Stimulated activated CD4-positive, alpha-beta T cell treated with anti-CD3 and anti-CD28 coated beads, Interleukin-4, amount 100 ng/mL, for 48 hours (primary cell): ENCODE measurements at regions not wholly inside any gene's neighbourhood (a gene's known extent, or its start where the extent isn't known, plus 50 kb on each side); places are given as distances from the start of the nearest gene placed in this dataset.
"Not testable (repeated sequence)": the region's sequence is repeated elsewhere in the genome, so short reads cannot be mapped to it uniquely, and the experiment has no call there.

Experiments
- DNase-seq, 2 donors: peaks; one replicate each; pipeline ENCODE4 v3.0.0-alpha.2; 2020; ENCODE audit warnings: low read depth in 2 of 2

GRCh38 chr7:20839196-20839735 is 52.6 kb upstream of the SP8 start:
- no peak for DNase-seq

DNA sequence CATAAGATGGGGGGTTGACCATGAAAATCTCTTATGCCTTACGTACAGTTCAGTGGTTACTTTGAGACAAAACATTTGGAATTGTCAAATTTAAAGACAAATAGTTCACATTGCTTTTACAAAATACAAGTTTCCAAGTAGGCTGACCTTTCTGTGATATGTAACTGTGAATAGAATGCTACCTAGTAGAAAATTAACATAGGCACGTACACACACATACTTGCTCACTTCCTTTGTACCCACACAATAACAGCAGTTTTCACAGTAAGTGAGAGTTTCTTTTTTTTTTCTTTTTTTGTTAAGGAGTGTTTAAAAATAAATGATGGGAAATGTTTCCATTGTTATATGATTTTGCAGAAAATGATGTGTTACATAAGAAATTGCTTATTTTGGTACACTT is 53.3 kb upstream of the SP8 start:
- no peak for DNase-seq

GRCh38 chr7:20846791-20847190 is 60.1 kb upstream of the SP8 start:
- no peak for DNase-seq

DNA sequence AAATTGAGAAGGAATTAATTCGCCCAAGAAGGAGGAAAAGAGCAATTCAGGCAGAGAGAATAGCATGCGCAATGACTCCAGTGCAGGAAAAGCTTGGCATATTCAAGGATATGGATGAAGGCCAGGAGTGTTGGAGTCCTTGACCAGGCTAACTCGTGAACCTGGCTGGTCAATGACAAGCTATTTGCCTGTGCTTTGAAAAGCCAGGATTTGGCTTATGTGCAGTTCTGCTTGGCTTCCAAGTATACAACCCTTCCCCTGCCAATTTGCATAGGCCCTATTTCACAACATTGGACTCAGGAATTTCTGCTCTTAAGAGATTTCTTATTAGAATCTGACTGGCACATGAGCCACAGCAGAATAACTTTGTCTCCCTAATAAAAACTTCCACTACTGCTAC is 72.3 kb upstream of the SP8 start:
- DNase-seq, result no peak

DNA sequence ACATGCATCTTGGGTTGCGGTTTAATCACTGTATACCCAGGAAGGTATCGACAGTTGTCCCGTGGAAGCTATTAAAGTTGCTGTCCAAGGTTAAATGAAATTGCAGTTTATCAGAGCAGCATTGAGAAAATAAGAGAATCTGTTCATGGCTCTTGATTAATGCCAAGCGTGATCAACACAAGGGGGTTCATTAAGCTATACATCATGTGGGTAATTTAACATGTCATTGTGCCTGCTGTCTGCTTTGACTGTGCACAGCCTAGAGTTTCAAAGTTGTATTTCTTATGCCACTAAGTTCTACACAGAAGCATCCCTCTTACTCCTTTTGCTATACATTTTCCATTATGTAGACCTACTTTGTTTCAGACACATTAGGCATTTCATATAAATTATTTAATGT is 74.8 kb upstream of the SP8 start:
- DNase-seq, result no peak

DNA sequence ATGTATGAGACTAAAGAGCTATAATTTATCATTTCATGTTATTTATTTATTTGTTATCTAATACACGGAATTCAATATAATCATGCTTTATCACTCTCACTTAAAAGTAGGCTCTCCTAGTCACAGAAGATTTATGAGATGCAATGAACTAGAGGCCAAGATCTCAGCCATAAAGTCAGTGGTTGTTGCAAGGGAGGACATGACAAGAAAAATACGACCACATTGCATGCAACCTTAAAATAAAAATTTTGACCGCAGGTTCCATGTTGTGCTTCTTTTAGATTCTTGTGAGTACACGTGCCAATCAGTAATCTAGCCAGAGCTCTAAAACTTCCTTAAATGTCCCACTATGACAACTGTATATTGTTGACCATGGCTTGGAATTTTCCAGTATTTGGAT is 75.9 kb upstream of the SP8 start:
- no peak for DNase-seq

DNA sequence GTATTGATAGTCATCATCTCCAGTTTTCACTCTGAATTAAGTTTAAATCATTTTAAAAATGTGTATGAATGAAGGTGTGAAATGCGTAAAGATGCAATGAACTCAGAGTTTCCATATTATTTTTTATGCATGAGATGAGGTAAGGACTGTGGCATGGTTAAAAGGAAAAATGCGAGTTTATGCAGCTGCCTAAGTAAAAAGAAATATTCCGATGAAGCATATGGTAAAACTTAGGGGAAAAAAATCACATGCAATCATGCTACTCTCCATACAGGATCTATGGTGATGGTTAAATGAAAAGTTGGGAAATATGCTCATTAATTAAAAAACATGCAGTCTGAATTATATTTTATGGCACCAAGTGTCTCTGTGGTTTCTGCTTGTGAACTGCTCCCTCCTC is 77.5 kb upstream of the SP8 start:
- no peak for DNase-seq

DNA sequence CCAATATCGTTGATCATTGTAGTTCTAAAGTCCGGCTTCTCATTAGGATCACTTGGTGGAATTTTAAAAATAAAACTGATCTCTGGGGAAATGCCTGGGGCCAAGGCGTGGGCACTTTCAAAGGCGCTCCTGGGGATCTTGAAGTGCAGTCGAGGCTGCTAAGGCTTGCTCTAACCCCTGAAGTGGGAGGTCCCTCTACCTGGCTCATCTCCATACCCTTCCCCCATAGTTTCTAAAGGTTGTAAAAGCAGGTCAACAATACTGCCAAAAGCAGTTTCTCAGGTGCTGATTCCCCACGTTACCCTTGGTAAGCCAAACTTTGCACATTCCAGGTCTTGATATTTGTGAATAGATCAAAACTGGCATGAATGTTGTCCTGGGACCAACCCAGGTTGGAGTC is 79.0 kb upstream of the SP8 start:
- no peak for DNase-seq

GRCh38 chr7:20870977-20871376 is 84.3 kb upstream of the SP8 start:
- DNase-seq, result no peak

- DNase-seq, result no peak
Observed at GRCh38 chr7:20892776-20893175, 106.1 kb upstream of the SP8 start.

DNA sequence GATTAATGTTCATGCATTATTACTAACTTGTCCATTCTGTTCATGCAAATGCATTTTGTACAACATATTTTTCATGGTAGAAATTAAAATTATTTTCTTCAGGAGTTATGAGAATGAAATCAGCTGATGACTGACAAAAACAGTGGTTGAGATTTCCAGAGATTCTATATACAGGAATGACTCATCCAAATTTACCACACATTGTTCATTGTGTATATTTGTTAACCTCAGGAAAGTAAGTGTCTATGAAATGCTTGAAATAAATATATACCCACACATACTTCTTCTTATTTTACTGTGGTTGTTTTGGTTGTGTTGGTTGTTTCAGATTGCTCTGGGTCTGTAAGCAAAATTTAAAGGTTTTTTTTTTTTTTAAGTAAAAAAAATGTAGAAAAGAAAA is 108.1 kb upstream of the SP8 start:
- DNase-seq, result no peak

- DNase-seq, result no peak
Observed at GRCh38 chr7:20895563-20895962, 108.9 kb upstream of the SP8 start.

DNA sequence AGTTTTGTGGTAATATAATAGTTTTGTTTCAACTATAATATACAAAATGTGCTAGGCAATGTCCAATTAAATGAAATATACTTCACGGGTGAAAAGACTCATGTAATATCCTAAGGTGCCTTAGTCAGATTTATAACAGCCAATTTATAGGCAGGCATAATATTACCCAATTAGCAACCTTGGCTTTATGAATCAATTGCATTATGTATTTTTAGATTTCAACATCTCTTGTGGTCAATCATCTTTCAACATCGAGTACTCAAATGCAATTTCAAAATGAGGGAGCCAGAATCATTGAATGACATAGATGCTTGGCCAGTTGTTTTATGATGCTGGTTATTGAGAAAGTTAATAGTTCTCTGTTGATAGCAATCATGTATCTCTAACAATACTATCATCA is 110.3 kb upstream of the SP8 start:
- no peak for DNase-seq

- DNase-seq, result no peak
Observed at GRCh38 chr7:20906801-20907453, 120.2 kb upstream of the SP8 start.

GRCh38 chr7:20911081-20911480 is 124.4 kb upstream of the SP8 start:
- DNase-seq, result no peak

- no peak for DNase-seq
Observed at GRCh38 chr7:20913853-20914252, 127.2 kb upstream of the SP8 start.

DNA sequence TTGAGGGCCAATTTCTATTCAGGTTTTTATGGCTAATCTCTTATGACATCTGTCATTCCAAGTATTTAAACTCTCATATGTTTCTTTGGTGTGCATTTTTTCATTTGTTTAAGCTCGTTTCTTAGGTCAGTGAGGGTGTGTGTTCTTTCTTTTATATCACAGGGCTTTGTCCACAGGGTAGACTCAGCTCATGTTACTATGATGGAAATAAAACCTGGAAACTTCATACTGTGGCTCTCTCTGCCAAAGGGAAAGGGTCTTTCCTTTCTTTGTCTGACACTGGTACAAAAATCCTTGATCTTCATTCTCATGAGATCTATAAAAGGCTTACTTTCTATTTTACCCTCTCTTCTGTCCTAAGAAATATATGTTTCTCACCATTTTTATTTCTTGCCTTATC is 129.6 kb upstream of the SP8 start:
- no peak for DNase-seq

GRCh38 chr7:20917603-20918002 is 130.9 kb upstream of the SP8 start:
- no peak for DNase-seq

- DNase-seq, result no peak
Observed at GRCh38 chr7:20918156-20918555, 131.5 kb upstream of the SP8 start.

DNA sequence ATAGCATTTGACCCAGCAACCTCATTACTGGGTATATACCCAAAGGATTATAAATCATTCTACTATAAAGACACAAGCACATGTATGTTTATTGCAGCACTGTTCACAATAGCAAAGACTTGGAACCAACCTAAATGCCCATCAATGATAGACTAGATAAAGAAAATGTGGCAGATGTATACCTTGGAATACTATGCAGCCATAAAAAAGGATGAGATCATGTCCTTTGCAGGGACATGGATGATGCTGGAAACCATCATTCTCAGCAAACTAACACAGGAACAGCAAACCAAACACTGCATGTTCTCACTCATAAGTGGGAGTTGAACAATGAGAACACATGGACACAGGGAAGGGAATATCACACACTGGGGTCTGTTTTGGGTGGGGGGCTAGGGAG is 140.5 kb upstream of the SP8 start:
- not testable (repeated sequence) for DNase-seq

GRCh38 chr7:20927976-20928375 is 141.3 kb upstream of the SP8 start:
- DNase-seq, result no peak

DNA sequence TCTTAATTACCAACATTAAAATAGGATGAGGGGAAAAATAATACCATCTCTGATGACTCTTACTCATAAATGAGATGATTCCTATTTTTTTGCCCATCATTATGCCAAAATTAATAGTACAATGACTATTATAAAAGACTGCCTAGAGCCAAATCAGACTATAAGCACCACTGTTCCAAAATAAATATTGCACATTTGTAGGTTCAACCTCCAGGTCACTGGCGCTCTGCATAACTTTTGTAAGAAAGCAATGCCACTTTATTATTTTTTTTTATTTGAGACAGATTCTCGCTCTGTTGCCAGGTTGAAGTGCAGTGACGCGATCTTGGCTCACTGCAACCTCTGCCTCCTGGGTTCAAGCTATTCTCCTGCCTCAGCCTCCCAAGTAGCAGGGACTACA is 142.5 kb upstream of the SP8 start:
- DNase-seq, result no peak

DNA sequence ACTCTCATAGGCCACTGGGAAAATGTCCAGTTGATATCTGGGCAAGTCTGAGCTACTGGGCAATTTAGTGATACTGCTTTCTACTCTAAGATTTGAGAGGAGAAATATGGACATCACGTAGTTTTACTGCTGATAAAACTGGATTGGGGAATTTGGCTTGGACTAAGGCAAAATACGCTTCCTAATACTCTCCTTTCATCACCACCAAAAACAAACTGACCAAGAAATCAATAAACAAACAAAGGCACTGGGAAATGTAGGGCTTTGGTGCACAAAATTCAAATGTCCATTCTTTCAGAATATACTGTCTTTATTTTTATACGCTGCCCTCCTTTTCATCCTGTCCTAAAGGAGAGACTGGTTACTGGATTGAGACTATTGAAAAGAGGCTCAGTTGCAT is 145.1 kb upstream of the SP8 start:
- no peak for DNase-seq

- no peak for DNase-seq
Observed at GRCh38 chr7:20932785-20933527, 146.3 kb upstream of the SP8 start.
